ENCODE measurements at regions not wholly inside any gene's neighbourhood (a gene's known extent, or its start where the extent isn't known, plus 50 kb on each side); places are given as distances from the start of the nearest gene placed in this dataset.

- TF ChIP-seq, protein P1, sequence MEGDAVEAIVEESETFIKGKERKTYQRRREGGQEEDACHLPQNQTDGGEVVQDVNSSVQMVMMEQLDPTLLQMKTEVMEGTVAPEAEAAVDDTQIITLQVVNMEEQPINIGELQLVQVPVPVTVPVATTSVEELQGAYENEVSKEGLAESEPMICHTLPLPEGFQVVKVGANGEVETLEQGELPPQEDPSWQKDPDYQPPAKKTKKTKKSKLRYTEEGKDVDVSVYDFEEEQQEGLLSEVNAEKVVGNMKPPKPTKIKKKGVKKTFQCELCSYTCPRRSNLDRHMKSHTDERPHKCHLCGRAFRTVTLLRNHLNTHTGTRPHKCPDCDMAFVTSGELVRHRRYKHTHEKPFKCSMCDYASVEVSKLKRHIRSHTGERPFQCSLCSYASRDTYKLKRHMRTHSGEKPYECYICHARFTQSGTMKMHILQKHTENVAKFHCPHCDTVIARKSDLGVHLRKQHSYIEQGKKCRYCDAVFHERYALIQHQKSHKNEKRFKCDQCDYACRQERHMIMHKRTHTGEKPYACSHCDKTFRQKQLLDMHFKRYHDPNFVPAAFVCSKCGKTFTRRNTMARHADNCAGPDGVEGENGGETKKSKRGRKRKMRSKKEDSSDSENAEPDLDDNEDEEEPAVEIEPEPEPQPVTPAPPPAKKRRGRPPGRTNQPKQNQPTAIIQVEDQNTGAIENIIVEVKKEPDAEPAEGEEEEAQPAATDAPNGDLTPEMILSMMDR (IDR thresholded peaks at IDR 0.05 in 2 of 3, conservative IDR thresholded peaks at IDR 0.05 in 1 of 3; ENCODE audit: borderline replicate concordance in 1 of 3, insufficient read depth in 1 of 3, low read depth in 2 of 3, low read length in 2 of 3), result no peak
- TF ChIP-seq POLR2A (IDR thresholded peaks at IDR 0.05; ENCODE audit: borderline replicate concordance, extremely low read depth, insufficient read depth, insufficient read length), result no peak
- TF ChIP-seq RAD21 (IDR thresholded peaks at IDR 0.05; ENCODE audit: low read depth), result no peak
- no peak for TF ChIP-seq ATF3 (IDR thresholded peaks at IDR 0.05)
- TF ChIP-seq ELF1 (IDR thresholded peaks at IDR 0.05; ENCODE audit: borderline replicate concordance, low read depth), result no peak
- TF ChIP-seq ZFX (IDR thresholded peaks at IDR 0.05), result no peak
- no peak for TF ChIP-seq EZH2 (IDR thresholded peaks at IDR 0.05)
- TF ChIP-seq EZH2phosphoT487 (IDR thresholded peaks at IDR 0.05; ENCODE audit: borderline replicate concordance), result no peak
- TF ChIP-seq MAX (IDR thresholded peaks at IDR 0.05), result no peak
- TF ChIP-seq CEBPB (IDR thresholded peaks at IDR 0.05; ENCODE audit: low read depth), result no peak
- no peak for TF ChIP-seq SIN3A (IDR thresholded peaks at IDR 0.05; ENCODE audit: low read depth)
- TF ChIP-seq POLR2AphosphoS5 (IDR thresholded peaks at IDR 0.05; ENCODE audit: low read depth, low read length), result no peak
Measured at GRCh38 chr13:33927315-33927714, 109.4 kb downstream of the RFC3 start.
